H1 (cell line): ENCODE measurements at regions not wholly inside any gene's neighbourhood (a gene's known extent, or its start where the extent isn't known, plus 50 kb on each side); places are given as distances from the start of the nearest gene placed in this dataset.

ENCODE experiments used
- CTCF ChIA-PET: fragments of 300-600 bp; sonication (Branson Sonifier 250); formaldehyde crosslinking; loops from one replicate; lab custom pipeline; 2021; ENCODE audit not compliant: partially characterized antibody; lab: Charles Lee
- POLR2A ChIA-PET: fragments of 300-600 bp; sonication (Branson Sonifier 250); formaldehyde crosslinking; loops from one replicate; lab custom pipeline; 2021; ENCODE audit warnings: inconsistent platforms; ENCODE audit not compliant: partially characterized antibody; lab: Charles Lee
- DNase-seq, 2 experiments: peaks; one replicate each; pipeline versions ENCODE4 v3.0.0 to v3.0.0-alpha.2; 2010 to 2022; ENCODE audit warnings: low spot score in 2 of 2, low read depth in 1 of 2, mixed read lengths in 1 of 2
- FAIRE-seq: peaks from 2 replicates; lab custom pipeline; 2011; peaks lifted over from hg19 to GRCh38; lab: Jason Lieb, UNC
- H2AFZ ChIP-seq: 2 replicates; pipeline ENCODE4 v1.8.1; 2012; ENCODE audit warnings: low read length, inconsistent platforms
- H2AK5ac ChIP-seq: 2 replicates; pipeline ENCODE4 v1.6.1; 2013; ENCODE audit warnings: low read depth, low read length
- H2BK120ac ChIP-seq: replicated peaks from 2 replicates; pipeline ENCODE3; 2013; ENCODE audit warnings: low read depth, low read length, inconsistent platforms
- H2BK12ac ChIP-seq: 2 replicates; pipeline ENCODE4 v1.6.1; 2013; ENCODE audit warnings: low read depth, low read length
- H2BK15ac ChIP-seq: 2 replicates; pipeline ENCODE4 v1.6.1; 2013; ENCODE audit warnings: low read length
- H2BK20ac ChIP-seq: 2 replicates; pipeline ENCODE4 v1.6.1; 2013; ENCODE audit warnings: low read length
- H2BK5ac ChIP-seq: 2 replicates; pipeline ENCODE4 v1.6.1; 2013; ENCODE audit warnings: low read depth, low read length
- H3K14ac ChIP-seq: 2 replicates; pipeline ENCODE4 v1.6.1; 2013; ENCODE audit warnings: inconsistent platforms; ENCODE audit not compliant: insufficient read length
- H3K18ac ChIP-seq: 2 replicates; pipeline ENCODE4 v1.6.1; 2013; ENCODE audit warnings: low read length; ENCODE audit errors: extremely low read depth
- H3K23ac ChIP-seq: 2 replicates; pipeline ENCODE4 v1.6.1; 2013; ENCODE audit warnings: inconsistent platforms; ENCODE audit not compliant: insufficient read length
- H3K23me2 ChIP-seq: 2 replicates; pipeline ENCODE4 v1.6.1; 2013; ENCODE audit warnings: low read depth, low read length
- H3K27ac ChIP-seq: 2 replicates; pipeline ENCODE4 v1.6.1; 2011; ENCODE audit warnings: low read depth, low read length, inconsistent platforms
- H3K27me3 ChIP-seq, 4 experiments: replicated peaks in 1 of 4; 1 replicate in 1 of 4; 2 replicates in 3 of 4; pipeline versions ENCODE4 v1.6.1 to v1.8.1; 2011 to 2013; ENCODE audit warnings: low read length in 3 of 4, mild to moderate bottlenecking in 3 of 4, inconsistent platforms in 2 of 4, mixed read lengths in 2 of 4, moderate library complexity in 1 of 4; ENCODE audit not compliant: control insufficient read depth in 3 of 4, insufficient read depth in 3 of 4; ENCODE audit errors: extremely low read depth in 1 of 4
- H3K36me3 ChIP-seq, 4 experiments: 2 replicates each; pipeline versions ENCODE4 v1.6.1 to v1.8.1; 2011 to 2013; ENCODE audit warnings: mild to moderate bottlenecking in 4 of 4, low read length in 3 of 4, moderate library complexity in 2 of 4, control low read depth in 1 of 4, inconsistent platforms in 1 of 4; ENCODE audit not compliant: insufficient read depth in 4 of 4, control insufficient read depth in 2 of 4
- H3K4ac ChIP-seq: replicated peaks from 2 replicates; pipeline ENCODE3; 2013; ENCODE audit warnings: low read length, low read depth, mixed read lengths, inconsistent platforms; ENCODE audit not compliant: insufficient read length
- H3K4me1 ChIP-seq, 4 experiments: replicated peaks in 1 of 4; 1 replicate in 1 of 4; 2 replicates in 3 of 4; pipeline versions ENCODE4 v1.6.1 to v1.8.1; 2011 to 2013; ENCODE audit warnings: low read length in 3 of 4, inconsistent platforms in 2 of 4, mixed read lengths in 1 of 4; ENCODE audit not compliant: insufficient read depth in 4 of 4, control insufficient read depth in 3 of 4
- H3K4me2 ChIP-seq, 2 experiments: 2 replicates each; pipeline versions ENCODE4 v1.6.1 to v1.8.1; 2011 to 2013; ENCODE audit warnings: low read depth in 2 of 2, low read length in 2 of 2, control low read depth in 1 of 2, inconsistent platforms in 1 of 2, mild to moderate bottlenecking in 1 of 2; ENCODE audit not compliant: insufficient read depth in 1 of 2
- H3K4me3 ChIP-seq, 4 experiments: fragments of 200-600, 300-600 bp in 1 of 4; sonication (generic), shearing (Covaris generic), sonication (Bioruptor Twin) in 1 of 4; 2 replicates each; pipeline versions ENCODE4 v1.5.1 to v1.8.1; 2011 to 2016; ENCODE audit warnings: low read length in 4 of 4, low read depth in 3 of 4, control low read depth in 2 of 4, inconsistent platforms in 2 of 4, mild to moderate bottlenecking in 2 of 4, mixed read lengths in 1 of 4, moderate library complexity in 1 of 4; ENCODE audit not compliant: insufficient read depth in 2 of 4; ENCODE audit errors: extremely low read depth in 1 of 4
- H3K56ac ChIP-seq: replicated peaks from 2 replicates; pipeline ENCODE3; 2013; ENCODE audit warnings: low read depth, mild to moderate bottlenecking, mixed read lengths, low read length, inconsistent platforms; ENCODE audit not compliant: insufficient read length
- H3K79me1 ChIP-seq: 2 replicates; pipeline ENCODE4 v1.6.1; 2013; ENCODE audit warnings: low read depth, low read length, control low read depth
- H3K79me2 ChIP-seq, 2 experiments: 2 replicates each; pipeline versions ENCODE4 v1.6.1 to v1.8.1; 2012 to 2013; ENCODE audit warnings: low read length in 2 of 2, mild to moderate bottlenecking in 2 of 2, inconsistent platforms in 1 of 2; ENCODE audit not compliant: insufficient read depth in 2 of 2, control insufficient read depth in 1 of 2
- H3K9ac ChIP-seq, 4 experiments: replicated peaks in 1 of 4; 1 replicate in 1 of 4; 2 replicates in 3 of 4; pipeline versions ENCODE4 v1.6.1 to v1.8.1; 2011 to 2013; ENCODE audit warnings: low read depth in 3 of 4, low read length in 3 of 4, control low read depth in 2 of 4, mild to moderate bottlenecking in 2 of 4, moderate library complexity in 2 of 4, inconsistent platforms in 1 of 4; ENCODE audit errors: extremely low read depth in 1 of 4
- H3K9me3 ChIP-seq, 2 experiments: 2 replicates each; pipeline versions ENCODE4 v1.6.1 to v1.8.1; 2012 to 2013; ENCODE audit warnings: mild to moderate bottlenecking in 2 of 2, moderate library complexity in 2 of 2, control low read depth in 1 of 2, inconsistent platforms in 1 of 2, low read depth in 1 of 2, low read length in 1 of 2, mixed read lengths in 1 of 2; ENCODE audit not compliant: insufficient read depth in 2 of 2
- H4K20me1 ChIP-seq, 2 experiments: replicated peaks in 1 of 2; 2 replicates each; pipeline versions ENCODE3 to v1.8.1; 2011 to 2013; ENCODE audit warnings: inconsistent platforms in 2 of 2, low read length in 2 of 2, mild to moderate bottlenecking in 1 of 2; ENCODE audit not compliant: insufficient read depth in 2 of 2, control insufficient read depth in 1 of 2
- H4K5ac ChIP-seq: 2 replicates; pipeline ENCODE4 v1.6.1; 2013; ENCODE audit warnings: low read length, low read depth, mixed read lengths, inconsistent platforms; ENCODE audit not compliant: insufficient read length
- H4K8ac ChIP-seq: 2 replicates; pipeline ENCODE4 v1.8.0; 2013; ENCODE audit warnings: mild to moderate bottlenecking, moderate library complexity, low read length, inconsistent platforms; ENCODE audit not compliant: insufficient read depth; ENCODE audit errors: extremely low read depth
- H4K91ac ChIP-seq: replicated peaks from 2 replicates; pipeline ENCODE3; 2013; ENCODE audit warnings: low read length, mixed read lengths, inconsistent platforms; ENCODE audit not compliant: insufficient read length
- E2F6 ChIP-seq: IDR thresholded peaks from 2 replicates; pipeline ENCODE4 v1.6.1; 2012; ENCODE audit warnings: inconsistent platforms
- FOSL1 ChIP-seq: IDR thresholded peaks from 2 replicates; pipeline ENCODE4 v1.6.1; 2011; ENCODE audit warnings: mild to moderate bottlenecking, low read depth, low read length, moderate library complexity; ENCODE audit not compliant: insufficient read depth
- GTF2F1 ChIP-seq: IDR thresholded peaks from 2 replicates; pipeline ENCODE4 v1.6.1; 2012; ENCODE audit warnings: low read depth, low read length, improper control_type of control experiment, borderline replicate concordance
- HDAC2 ChIP-seq, 2 experiments: fragments of 300-600 bp in 1 of 2; sonication (generic) in 1 of 2; IDR thresholded peaks; 2 replicates each; pipeline ENCODE4 v1.6.1; 2011 to 2012; ENCODE audit warnings: low read depth in 2 of 2, low read length in 2 of 2, mild to moderate bottlenecking in 2 of 2, moderate library complexity in 2 of 2, borderline replicate concordance in 1 of 2, inconsistent platforms in 1 of 2
- JUND ChIP-seq: IDR thresholded peaks from 2 replicates; pipeline ENCODE4 v1.6.1; 2011; ENCODE audit warnings: mild to moderate bottlenecking, improper control_type of control experiment, low read length
- MAFK ChIP-seq: IDR thresholded peaks from 2 replicates; pipeline ENCODE4 v1.6.1; 2012; ENCODE audit warnings: low read depth, mild to moderate bottlenecking, improper control_type of control experiment, low read length
- PHF8 ChIP-seq: fragments of 200-600 bp; sonication (generic); conservative IDR thresholded peaks from 2 replicates; pipeline ENCODE4 v1.7.1; 2012; ENCODE audit warnings: low read depth, mild to moderate bottlenecking, inconsistent platforms, low read length, moderate library complexity
- POLR2AphosphoS5 ChIP-seq: IDR thresholded peaks from 2 replicates; pipeline ENCODE4 v1.6.1; 2011; ENCODE audit warnings: low read depth, low read length
- SP1 ChIP-seq: IDR thresholded peaks from 2 replicates; pipeline ENCODE4 v1.6.1; 2011; ENCODE audit warnings: low read depth, low read length
- YY1 ChIP-seq: IDR thresholded peaks from 2 replicates; pipeline ENCODE4 v1.6.1; 2011; ENCODE audit warnings: low read depth, mild to moderate bottlenecking, low read length
- ZNF274 ChIP-seq: IDR thresholded peaks from 2 replicates; pipeline ENCODE4 v1.7.0; 2012; ENCODE audit warnings: low read length, borderline replicate concordance; ENCODE audit errors: extremely low read depth
- WGBS, 2 experiments: shearing (Covaris generic) in 1 of 2; methylation state at CpG; one replicate each; pipeline versions ENCODE4 v1.1.6 to v1.1.7; 2013 to 2015; ENCODE audit warnings: low lambda C conversion rate in 2 of 2, mixed read lengths in 2 of 2, inconsistent platforms in 1 of 2, low coverage in 1 of 2, missing lambda C conversion rate in 1 of 2; ENCODE audit not compliant: insufficient replicate concordance in 2 of 2, insufficient coverage in 1 of 2, insufficient read length in 1 of 2; ENCODE audit errors: extremely low coverage in 1 of 2, missing lambda C conversion rate in 1 of 2; 5-methylcytosine and 5-hydroxymethylcytosine counted together
- TF ChIP-seq, protein P1 (sequence below): IDR thresholded peaks from 2 replicates; pipeline ENCODE4 v1.6.1; 2012; ENCODE audit warnings: inconsistent platforms

GRCh38 chr12:105819549-105819948 lies 319.2 kb downstream of the NUAK1 start:
- DNase-seq (no peak), FAIRE-seq (no peak)
- Histone ChIP-seq H3K14ac (no peak overlapping the region), H3K4me2 (no peak overlapping the region), H4K20me1 (no peaks in the 10 kb centered on the region), H3K18ac (no peak overlapping the region), H2BK5ac (no peak overlapping the region), H2AFZ (no peak overlapping the region), H3K9me3 (no peaks in the 10 kb centered on the region), H2BK15ac (no peak overlapping the region), H3K27ac (no peak overlapping the region), H4K5ac (no peak overlapping the region), H3K23ac (no peak overlapping the region), H3K4me1 (peaks cover 0 to 5% (median under 1%) of the 10 kb centered on the region in 4 experiments; a peak in 3 of 7 replicates), H3K4ac (no peak overlapping the region), H2BK20ac (no peak overlapping the region), H3K27me3 (no peaks in the 10 kb centered on the region), H3K36me3 (no peaks in the 10 kb centered on the region), H2BK120ac (no peak overlapping the region), H3K56ac (no peak overlapping the region), H4K91ac (no peak overlapping the region), H2BK12ac (no peak overlapping the region), H2AK5ac (no peak overlapping the region), H3K4me3 (no peak overlapping the region), H3K9ac (no peak overlapping the region), H3K79me2 (no peaks in the 10 kb centered on the region), H3K79me1 (no peaks in the 10 kb centered on the region), H4K8ac (no peak overlapping the region), H3K23me2 (no peaks in the 10 kb centered on the region)
- CTCF ChIA-PET = no interaction called here
- POLR2A ChIA-PET = no interaction called here
- WGBS, 2 experiments = 92% methylated on average over 2 of the region's 2 CpGs; no CpG with 5 or more reads in 1 of the 2 experiments
- TF ChIP-seq MAFK (no peak), YY1 (no peak), ZNF274 (no peak), POLR2AphosphoS5 (no peak), GTF2F1 (no peak), E2F6 (no peak), PHF8 (no peak), HDAC2 (IDR thresholded peaks at IDR 0.05; ENCODE audit: borderline replicate concordance in 1 of 2, low read depth in 2 of 2, low read length in 2 of 2) (no peak), JUND (no peak), SP1 (no peak), FOSL1 (no peak)
- TF ChIP-seq, protein P1, sequence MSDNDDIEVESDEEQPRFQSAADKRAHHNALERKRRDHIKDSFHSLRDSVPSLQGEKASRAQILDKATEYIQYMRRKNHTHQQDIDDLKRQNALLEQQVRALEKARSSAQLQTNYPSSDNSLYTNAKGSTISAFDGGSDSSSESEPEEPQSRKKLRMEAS = no peak
